ENCODE measurements at regions not wholly inside any gene's neighbourhood (a gene's known extent, or its start where the extent isn't known, plus 50 kb on each side); places are given as distances from the start of the nearest gene placed in this dataset.
"Not testable (repeated sequence)": the region's sequence is repeated elsewhere in the genome, so short reads cannot be mapped to it uniquely, and the experiment has no call there.

GRCh38 chr2:41151746-41152145, 699.9 kb upstream of the SLC8A1 start:
- no peak for DNase-seq (ENCODE audit: low read depth in 3 of 3)

GRCh38 chr2:41152318-41152717, 700.4 kb upstream of the SLC8A1 start:
- DNase-seq (ENCODE audit: low read depth in 3 of 3), result no peak

- no peak for DNase-seq (ENCODE audit: low read depth in 3 of 3)
These were observed 708.5 kb upstream of the SLC8A1 start for GRCh38 chr2:41160439-41160838.

GRCh38 chr2:41167014-41167413, 715.1 kb upstream of the SLC8A1 start:
- DNase-seq (ENCODE audit: low read depth in 3 of 3), result no peak

GRCh38 chr2:41169744-41170143, 717.9 kb upstream of the SLC8A1 start:
- DNase-seq (ENCODE audit: low read depth in 3 of 3), result no peak

GRCh38 chr2:41170589-41170988, 718.7 kb upstream of the SLC8A1 start:
- no peak for DNase-seq (ENCODE audit: low read depth in 3 of 3)

- DNase-seq (ENCODE audit: low read depth in 3 of 3), result no peak
These were observed 728.5 kb upstream of the SLC8A1 start for GRCh38 chr2:41180387-41180786.

- no peak for DNase-seq (ENCODE audit: low read depth in 3 of 3)
These were observed 731.1 kb upstream of the SLC8A1 start for GRCh38 chr2:41182961-41183360.

- no peak for DNase-seq (ENCODE audit: low read depth in 3 of 3)
These were observed 735.7 kb upstream of the SLC8A1 start for GRCh38 chr2:41187376-41188122.

GRCh38 chr2:41194230-41194629, 742.3 kb upstream of the SLC8A1 start:
- DNase-seq (ENCODE audit: low read depth in 3 of 3), result no peak

- no peak for DNase-seq (ENCODE audit: low read depth in 3 of 3)
These were observed 745.9 kb upstream of the SLC8A1 start for GRCh38 chr2:41197781-41198180.

- DNase-seq (ENCODE audit: low read depth in 3 of 3), result no peak
These were observed 747.4 kb upstream of the SLC8A1 start for GRCh38 chr2:41199334-41199733.

GRCh38 chr2:41204315-41204714, 752.4 kb upstream of the SLC8A1 start:
- no peak for DNase-seq (ENCODE audit: low read depth in 3 of 3)

- no peak for DNase-seq (ENCODE audit: low read depth in 3 of 3)
These were observed 754.1 kb upstream of the SLC8A1 start for GRCh38 chr2:41206004-41206403.

- DNase-seq (ENCODE audit: low read depth in 3 of 3), result no peak
These were observed 755.7 kb upstream of the SLC8A1 start for GRCh38 chr2:41207578-41207977.

- DNase-seq (ENCODE audit: low read depth in 3 of 3), result not testable (repeated sequence)
These were observed 758.1 kb upstream of the SLC8A1 start for GRCh38 chr2:41210030-41210429.

GRCh38 chr2:41216978-41217377, 765.1 kb upstream of the SLC8A1 start:
- DNase-seq (ENCODE audit: low read depth in 3 of 3), result no peak

GRCh38 chr2:41222593-41222992, 770.7 kb upstream of the SLC8A1 start:
- DNase-seq (ENCODE audit: low read depth in 3 of 3), result no peak

GRCh38 chr2:41234093-41234492, 782.2 kb upstream of the SLC8A1 start:
- DNase-seq (ENCODE audit: low read depth in 3 of 3), result no peak

- no peak for DNase-seq (ENCODE audit: low read depth in 3 of 3)
These were observed 789.6 kb upstream of the SLC8A1 start for GRCh38 chr2:41241325-41242000.

GRCh38 chr2:41242001-41242331, 790.1 kb upstream of the SLC8A1 start:
- DNase-seq (ENCODE audit: low read depth in 3 of 3), result no peak

- no peak for DNase-seq (ENCODE audit: low read depth in 3 of 3)
These were observed 779.7 kb upstream of the PKDCC start for GRCh38 chr2:41267929-41268659.

Data from stimulated activated CD4-positive, alpha-beta T cell treated with anti-CD3 and anti-CD28 coated beads, TNF-alpha, amount 100 ng/mL, for 4 hours (primary cell).